Stomach (tissue), 8 donors: ENCODE measurements at regions not wholly inside any gene's neighbourhood (a gene's known extent, or its start where the extent isn't known, plus 50 kb on each side); places are given as distances from the start of the nearest gene placed in this dataset.

Experiments
- DNase-seq, 2 donors: peaks; one replicate each; pipeline versions ENCODE4 v3.0.0 to v3.0.0-alpha.2; 2013 to 2019
- H3K27ac ChIP-seq, 5 donors: fragments of 200-600 bp in 4 of 5; sonication (generic) in 4 of 5; one replicate each; pipeline ENCODE4 v1.5.1; 2013 to 2019; ENCODE audit warnings: mild to moderate bottlenecking in 1 of 5, moderate library complexity in 1 of 5
- H3K27me3 ChIP-seq, 3 donors: fragments of 200-600 bp; sonication (generic); one replicate each; pipeline ENCODE4 v1.5.1; 2017 to 2019; ENCODE audit warnings: mixed run types in 1 of 3
- H3K36me3 ChIP-seq, 4 donors: fragments of 200-600 bp; sonication (generic); 1 replicate in 3 of 4; 2 replicates in 1 of 4; pipeline ENCODE4 v1.5.1; 2016 to 2019
- H3K4me1 ChIP-seq, 4 donors: fragments of 200-600 bp; sonication (generic); one replicate each; pipeline ENCODE4 v1.5.1; 2016 to 2019
- H3K4me3 ChIP-seq, 4 donors: fragments of 200-600 bp; sonication (generic) in 3 of 4; one replicate each; pipeline ENCODE4 v1.5.1; 2016 to 2019; ENCODE audit warnings: mild to moderate bottlenecking in 1 of 4
- H3K9me3 ChIP-seq, 4 donors: fragments of 200-600 bp; sonication (generic); one replicate each; pipeline ENCODE4 v1.5.1; 2016 to 2019
- EP300 ChIP-seq: sonication (generic); formaldehyde crosslinking; IDR thresholded peaks from one replicate; pipeline ENCODE4 v1.6.1; 2017; ENCODE audit warnings: antibody characterized with exemption
- POLR2A ChIP-seq, 4 donors: fragments of 450-650 bp; IDR thresholded peaks; one replicate each; pipeline ENCODE4 v1.6.1; 2016; ENCODE audit warnings: antibody characterized with exemption in 4 of 4, control low read depth in 2 of 4, mild to moderate bottlenecking in 1 of 4, moderate library complexity in 1 of 4
- POLR2AphosphoS5 ChIP-seq, 3 donors: sonication (generic); formaldehyde crosslinking; IDR thresholded peaks; one replicate each; pipeline ENCODE4 v1.6.1; 2016; ENCODE audit warnings: antibody characterized with exemption in 3 of 3
- WGBS, 5 donors: extraction: QIAGEN DNeasy Blood & Tissue Kit in 3 of 5; methylation state at CpG; one replicate each; pipeline versions ENCODE4 v1.1.5 to v1.1.7; 2013 to 2018; 5-methylcytosine and 5-hydroxymethylcytosine counted together
- intact Hi-C: fragments of 100-400 bp; cut with DNase I; formaldehyde crosslinking; loops from one replicate; pipeline ENCODE4 v1.15.1; 2023; ENCODE audit warnings: low total_unique reads
- TF ChIP-seq, protein P1 (sequence below), 7 experiments: fragments of 450-650 bp in 4 of 7; fragments of 200-600 bp in 3 of 7; sonication (generic) in 3 of 7; IDR thresholded peaks; one replicate each; pipeline ENCODE4 v1.5.1; 2016 to 2019; ENCODE audit warnings: antibody characterized with exemption in 7 of 7, control low read depth in 2 of 7, mild to moderate bottlenecking in 1 of 7
- donor health status: healthy with polysubstance abuse.
- donor health status: Bipolar disorder and iron deficiency.
- donor health status: healthy.

DNA sequence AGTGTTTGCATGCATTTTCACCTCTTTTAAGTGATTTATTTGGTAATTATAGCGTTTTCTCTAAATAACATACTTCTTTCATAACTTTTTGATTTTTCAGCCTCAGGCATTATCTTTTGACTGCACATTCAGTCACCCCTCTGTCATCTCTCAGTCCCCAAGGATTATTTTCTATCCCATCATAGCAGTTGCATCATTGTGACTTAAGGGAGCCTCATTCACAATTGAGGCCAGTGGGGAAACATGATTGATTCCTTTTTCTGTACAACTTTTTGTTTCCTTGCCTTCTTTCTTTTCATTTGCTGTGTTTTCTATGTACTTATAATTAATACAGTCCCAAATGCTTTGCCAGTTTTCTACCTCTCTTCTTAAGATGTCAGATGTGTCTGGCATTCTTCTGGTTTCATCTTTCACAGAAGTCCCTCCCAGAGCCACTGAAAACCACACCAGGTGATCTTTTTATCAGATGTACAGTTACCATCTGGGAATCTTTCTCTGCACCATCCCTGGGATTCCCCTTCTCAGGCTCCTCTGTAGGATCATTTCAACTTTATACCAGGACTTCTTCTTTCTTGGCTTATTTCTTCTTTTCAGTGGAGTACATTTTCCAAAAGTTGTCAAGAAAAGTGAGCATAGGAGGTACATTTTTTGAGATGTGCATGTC is 151.4 kb downstream of the RAP2B start:
- no peak for TF ChIP-seq EP300
- TF ChIP-seq, protein P1, sequence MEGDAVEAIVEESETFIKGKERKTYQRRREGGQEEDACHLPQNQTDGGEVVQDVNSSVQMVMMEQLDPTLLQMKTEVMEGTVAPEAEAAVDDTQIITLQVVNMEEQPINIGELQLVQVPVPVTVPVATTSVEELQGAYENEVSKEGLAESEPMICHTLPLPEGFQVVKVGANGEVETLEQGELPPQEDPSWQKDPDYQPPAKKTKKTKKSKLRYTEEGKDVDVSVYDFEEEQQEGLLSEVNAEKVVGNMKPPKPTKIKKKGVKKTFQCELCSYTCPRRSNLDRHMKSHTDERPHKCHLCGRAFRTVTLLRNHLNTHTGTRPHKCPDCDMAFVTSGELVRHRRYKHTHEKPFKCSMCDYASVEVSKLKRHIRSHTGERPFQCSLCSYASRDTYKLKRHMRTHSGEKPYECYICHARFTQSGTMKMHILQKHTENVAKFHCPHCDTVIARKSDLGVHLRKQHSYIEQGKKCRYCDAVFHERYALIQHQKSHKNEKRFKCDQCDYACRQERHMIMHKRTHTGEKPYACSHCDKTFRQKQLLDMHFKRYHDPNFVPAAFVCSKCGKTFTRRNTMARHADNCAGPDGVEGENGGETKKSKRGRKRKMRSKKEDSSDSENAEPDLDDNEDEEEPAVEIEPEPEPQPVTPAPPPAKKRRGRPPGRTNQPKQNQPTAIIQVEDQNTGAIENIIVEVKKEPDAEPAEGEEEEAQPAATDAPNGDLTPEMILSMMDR (IDR thresholded peaks at IDR 0.05), result no peak
- TF ChIP-seq POLR2AphosphoS5 (IDR thresholded peaks at IDR 0.05), result no peak
- no peak for TF ChIP-seq POLR2A (IDR thresholded peaks at IDR 0.05)
- H3K9me3 ChIP-seq, result peaks cover 0 to 4% (median 0%) of the 10 kb centered on the region in 4 donors
- no peaks in the 10 kb centered on the region for H3K27me3 ChIP-seq
- no peak for DNase-seq
- H3K4me3 ChIP-seq, result no peak overlapping the region
- 76 to 83% (median 82%) methylated on average over 1 of the region's 1 CpG for WGBS, 5 donors
- H3K4me1 ChIP-seq, result no peaks in the 10 kb centered on the region
- no peak overlapping the region for H3K27ac ChIP-seq
- H3K36me3 ChIP-seq, result no peaks in the 10 kb centered on the region
- intact Hi-C loops, result no loop called here

GRCh38 chr3:153314038-153314437 is 152.0 kb downstream of the RAP2B start:
- 43 to 58% (median 51%) methylated on average over 1 of the region's 1 CpG for WGBS, 5 donors
- H3K4me1 ChIP-seq, result no peaks in the 10 kb centered on the region
- intact Hi-C loops, result no loop called here
- H3K36me3 ChIP-seq, result no peaks in the 10 kb centered on the region
- TF ChIP-seq POLR2A (IDR thresholded peaks at IDR 0.05) (no peak), EP300 (no peak), POLR2AphosphoS5 (IDR thresholded peaks at IDR 0.05) (no peak)
- TF ChIP-seq, protein P1 (IDR thresholded peaks at IDR 0.05), result no peak
- H3K9me3 ChIP-seq, result peaks cover 0 to 4% (median 0%) of the 10 kb centered on the region in 4 donors
- no peak overlapping the region for H3K27ac ChIP-seq
- H3K27me3 ChIP-seq, result no peaks in the 10 kb centered on the region
- no peak overlapping the region for H3K4me3 ChIP-seq
- no peak for DNase-seq

- TF ChIP-seq POLR2AphosphoS5 (IDR thresholded peaks at IDR 0.05), result no peak
- no peak for TF ChIP-seq EP300
- TF ChIP-seq POLR2A (IDR thresholded peaks at IDR 0.05), result no peak
- TF ChIP-seq, protein P1 (IDR thresholded peaks at IDR 0.05), result no peak
- H3K27me3 ChIP-seq, result no peaks in the 10 kb centered on the region
- H3K27ac ChIP-seq, result no peak overlapping the region
- H3K4me1 ChIP-seq, result peaks cover 0 to 6% (median 0%) of the 10 kb centered on the region in 4 donors
- no peak for DNase-seq
- H3K4me3 ChIP-seq, result no peak overlapping the region
- peaks cover 0 to 4% (median 0%) of the 10 kb centered on the region in 4 donors for H3K9me3 ChIP-seq
- intact Hi-C loops, result no loop called here
- H3K36me3 ChIP-seq, result no peaks in the 10 kb centered on the region
These were observed 153.8 kb downstream of the RAP2B start for GRCh38 chr3:153315781-153316180.

DNA sequence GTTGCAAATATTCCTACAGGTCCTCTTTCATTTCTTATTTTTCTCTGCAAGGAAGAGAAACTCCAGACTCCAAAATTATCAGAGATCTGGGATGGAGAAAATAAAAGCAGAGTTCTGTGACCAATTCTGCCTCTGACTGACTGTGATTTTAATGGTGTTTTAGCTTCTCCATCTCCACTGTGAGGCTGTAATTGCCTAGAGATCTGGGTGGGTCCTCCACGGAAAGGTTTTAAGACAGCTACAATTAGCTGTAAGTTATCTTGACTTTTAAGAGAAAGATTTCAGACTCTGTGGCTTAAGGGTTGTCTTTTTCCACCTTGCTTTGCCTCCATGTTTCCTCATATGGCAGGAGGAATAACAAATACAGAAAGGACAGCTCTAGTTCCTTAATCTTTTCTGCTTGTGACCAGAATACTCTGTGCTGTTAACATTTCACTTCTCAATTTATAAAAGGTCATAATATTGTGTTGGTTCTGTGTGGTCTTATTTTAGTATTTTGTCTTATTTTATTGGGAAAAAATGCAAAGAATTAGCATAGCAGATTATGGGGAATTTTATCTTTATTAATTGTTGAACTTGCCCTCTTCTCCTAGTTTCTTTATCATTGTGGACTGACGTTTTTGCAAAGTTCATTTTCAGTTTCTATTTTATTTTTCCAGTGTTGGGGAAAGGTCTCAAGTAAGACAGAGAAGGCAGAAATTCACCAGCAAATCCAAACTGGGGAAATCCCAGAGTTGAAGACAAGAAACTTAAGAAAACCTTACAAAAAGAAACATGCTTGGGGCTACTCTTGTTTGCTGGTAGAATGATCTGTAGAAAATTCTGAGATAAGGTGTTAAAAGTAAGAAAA is 157.9 kb downstream of the RAP2B start:
- Histone ChIP-seq H3K4me3 (no peak overlapping the region), H3K4me1 (peaks cover 0 to 6% (median 0%) of the 10 kb centered on the region in 4 donors), H3K27ac (peak overlapping the region in 1 of 5 donors; percentile 35), H3K9me3 (peaks cover 0 to 3% (median 0%) of the 10 kb centered on the region in 4 donors), H3K27me3 (no peaks in the 10 kb centered on the region), H3K36me3 (no peaks in the 10 kb centered on the region)
- intact Hi-C loops, result no loop called here
- DNase-seq, result no peak
- TF ChIP-seq EP300, result no peak
- TF ChIP-seq, protein P1 (IDR thresholded peaks at IDR 0.05), result no peak
- TF ChIP-seq POLR2AphosphoS5 (IDR thresholded peaks at IDR 0.05), result no peak
- no peak for TF ChIP-seq POLR2A (IDR thresholded peaks at IDR 0.05)
- 20 to 37% (median 24%) methylated on average over 2 of the region's 2 CpGs for WGBS, 5 donors
